Rectal smooth muscle tissue (tissue), 1 donor: ENCODE measurements at regions not wholly inside any gene's neighbourhood (a gene's known extent, or its start where the extent isn't known, plus 50 kb on each side); places are given as distances from the start of the nearest gene placed in this dataset.

Experiments used
- H3K27ac ChIP-seq: one replicate; pipeline ENCODE4 v1.7.0; 2013; ENCODE audit warnings: low read depth, low read length, inconsistent platforms
- H3K27me3 ChIP-seq: one replicate; pipeline ENCODE4 v1.7.0; 2013; ENCODE audit warnings: low read length; ENCODE audit not compliant: control insufficient read depth, insufficient read depth
- H3K36me3 ChIP-seq: one replicate; pipeline ENCODE4 v1.7.0; 2013; ENCODE audit warnings: low read length; ENCODE audit not compliant: control insufficient read depth, insufficient read depth
- H3K4me1 ChIP-seq: one replicate; pipeline ENCODE4 v1.7.0; 2013; ENCODE audit warnings: low read length; ENCODE audit not compliant: control insufficient read depth, insufficient read depth
- H3K4me3 ChIP-seq: one replicate; pipeline ENCODE4 v1.7.0; 2013; ENCODE audit warnings: low read length
- H3K9ac ChIP-seq: one replicate; pipeline ENCODE4 v1.7.0; 2013; ENCODE audit warnings: low read length

GRCh38 chr6:15077006-15077405 is 168.9 kb upstream of the JARID2 start:
- no peak overlapping the region for H3K4me3 ChIP-seq
- no peaks in the 10 kb centered on the region for H3K27me3 ChIP-seq
- no peak overlapping the region for H3K9ac ChIP-seq
- no peaks in the 10 kb centered on the region for H3K36me3 ChIP-seq
- no peak overlapping the region for H3K27ac ChIP-seq
- no peaks in the 10 kb centered on the region for H3K4me1 ChIP-seq

GRCh38 chr6:15077961-15078360 is 167.9 kb upstream of the JARID2 start:
- no peaks in the 10 kb centered on the region for H3K4me1 ChIP-seq
- H3K27me3 ChIP-seq = no peaks in the 10 kb centered on the region
- no peaks in the 10 kb centered on the region for H3K36me3 ChIP-seq
- H3K9ac ChIP-seq = no peak overlapping the region
- no peak overlapping the region for H3K4me3 ChIP-seq
- no peak overlapping the region for H3K27ac ChIP-seq

GRCh38 chr6:15079288-15079817 is 166.5 kb upstream of the JARID2 start:
- Histone ChIP-seq H3K27me3 (no peaks in the 10 kb centered on the region), H3K36me3 (no peaks in the 10 kb centered on the region), H3K4me3 (no peak overlapping the region), H3K4me1 (no peaks in the 10 kb centered on the region), H3K9ac (no peak overlapping the region), H3K27ac (no peak overlapping the region)

GRCh38 chr6:15080895-15081294 is 165.0 kb upstream of the JARID2 start:
- H3K36me3 ChIP-seq = no peaks in the 10 kb centered on the region
- H3K9ac ChIP-seq = no peak overlapping the region
- no peak overlapping the region for H3K27ac ChIP-seq
- H3K4me3 ChIP-seq = no peak overlapping the region
- H3K4me1 ChIP-seq = no peaks in the 10 kb centered on the region
- H3K27me3 ChIP-seq = no peaks in the 10 kb centered on the region

GRCh38 chr6:15081447-15081846 is 164.4 kb upstream of the JARID2 start:
- Histone ChIP-seq H3K4me1 (no peaks in the 10 kb centered on the region), H3K36me3 (no peaks in the 10 kb centered on the region), H3K9ac (no peak overlapping the region), H3K4me3 (no peak overlapping the region), H3K27me3 (no peaks in the 10 kb centered on the region), H3K27ac (no peak overlapping the region)

GRCh38 chr6:15082708-15083107 is 163.2 kb upstream of the JARID2 start:
- Histone ChIP-seq H3K4me1 (no peaks in the 10 kb centered on the region), H3K4me3 (no peak overlapping the region), H3K27ac (no peak overlapping the region), H3K27me3 (no peaks in the 10 kb centered on the region), H3K36me3 (no peaks in the 10 kb centered on the region), H3K9ac (no peak overlapping the region)

GRCh38 chr6:15086348-15087158 is 159.3 kb upstream of the JARID2 start:
- Histone ChIP-seq H3K36me3 (no peaks in the 10 kb centered on the region), H3K4me1 (no peaks in the 10 kb centered on the region), H3K27me3 (no peaks in the 10 kb centered on the region), H3K9ac (no peak overlapping the region), H3K27ac (no peak overlapping the region), H3K4me3 (no peak overlapping the region)

DNA sequence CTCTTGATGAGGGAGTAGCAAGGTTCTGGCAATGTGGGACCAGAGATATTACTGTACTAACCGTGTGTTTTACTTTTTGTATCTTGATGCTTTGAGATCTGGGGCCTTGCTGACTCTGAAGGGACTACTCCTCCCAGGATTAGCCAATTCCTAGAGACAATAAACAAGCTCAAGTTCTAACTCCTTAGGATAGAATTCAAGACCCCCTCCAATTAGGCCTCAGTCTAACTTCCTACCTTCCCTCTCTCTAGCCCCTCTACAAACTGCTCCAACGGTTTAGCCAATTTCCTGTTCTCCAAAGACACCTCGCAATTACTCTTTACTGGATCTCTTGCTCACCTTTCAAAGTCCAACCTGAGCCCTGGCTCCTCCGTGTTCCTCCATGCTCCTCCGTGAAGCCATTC is 158.7 kb upstream of the JARID2 start:
- no peaks in the 10 kb centered on the region for H3K27me3 ChIP-seq
- H3K4me3 ChIP-seq = no peak overlapping the region
- no peaks in the 10 kb centered on the region for H3K4me1 ChIP-seq
- no peak overlapping the region for H3K9ac ChIP-seq
- no peak overlapping the region for H3K27ac ChIP-seq
- H3K36me3 ChIP-seq = no peaks in the 10 kb centered on the region

GRCh38 chr6:15088904-15089568 is 156.8 kb upstream of the JARID2 start:
- no peaks in the 10 kb centered on the region for H3K4me1 ChIP-seq
- H3K27ac ChIP-seq = no peak overlapping the region
- H3K4me3 ChIP-seq = no peak overlapping the region
- no peak overlapping the region for H3K9ac ChIP-seq
- H3K36me3 ChIP-seq = no peaks in the 10 kb centered on the region
- H3K27me3 ChIP-seq = no peaks in the 10 kb centered on the region

DNA sequence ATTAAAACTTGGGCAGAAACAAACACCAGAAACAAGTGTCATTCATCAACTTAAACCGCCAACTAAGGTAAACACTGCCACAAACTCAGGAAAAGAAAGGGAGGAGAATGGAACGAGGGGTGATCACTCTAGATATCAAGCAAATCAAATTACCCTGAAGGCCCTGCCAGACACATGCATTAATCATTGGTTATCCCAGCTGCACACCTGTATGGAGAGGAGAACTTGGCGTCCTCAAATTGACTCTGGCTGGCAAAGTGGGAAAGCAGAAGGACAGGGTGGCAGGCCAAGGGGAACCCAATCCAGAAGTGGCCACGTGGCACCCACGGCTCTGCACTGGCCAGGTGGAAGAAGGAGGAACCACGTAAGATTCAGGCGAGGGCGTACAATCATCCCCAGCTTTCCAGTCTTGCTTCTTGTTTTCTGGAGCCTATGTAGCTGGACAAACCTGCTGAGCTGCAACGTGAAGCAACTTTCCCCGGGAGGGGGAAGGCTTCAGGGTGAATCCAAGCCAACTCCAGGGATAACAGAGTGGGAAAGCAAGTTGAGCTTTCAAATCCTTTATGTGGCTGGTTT is 156.2 kb upstream of the JARID2 start:
- H3K27me3 ChIP-seq = no peaks in the 10 kb centered on the region
- H3K27ac ChIP-seq = no peak overlapping the region
- no peaks in the 10 kb centered on the region for H3K4me1 ChIP-seq
- no peak overlapping the region for H3K4me3 ChIP-seq
- H3K9ac ChIP-seq = no peak overlapping the region
- no peaks in the 10 kb centered on the region for H3K36me3 ChIP-seq

DNA sequence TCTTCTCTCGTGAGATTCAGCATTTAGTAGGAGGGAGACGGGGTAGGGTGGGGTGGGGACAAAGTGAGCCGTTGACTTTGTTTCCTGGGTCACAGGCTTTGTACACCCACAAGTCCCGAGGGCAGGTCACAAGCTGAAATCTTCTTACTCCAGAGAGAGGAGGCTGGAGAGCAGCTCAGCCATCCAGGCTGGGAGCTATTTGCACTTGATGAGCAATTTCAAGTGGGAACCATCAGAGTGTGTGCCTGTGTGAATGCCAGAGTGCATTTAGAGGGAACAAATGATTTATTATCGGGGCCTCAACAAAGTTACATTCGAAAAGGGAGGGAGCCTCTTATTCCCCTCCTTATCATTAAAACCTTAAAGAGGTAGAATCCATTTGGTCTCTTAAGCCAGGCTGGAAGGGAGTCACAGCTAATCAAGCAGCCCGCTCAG is 155.7 kb upstream of the JARID2 start:
- H3K9ac ChIP-seq = no peak overlapping the region
- H3K4me3 ChIP-seq = no peak overlapping the region
- H3K36me3 ChIP-seq = no peaks in the 10 kb centered on the region
- H3K27ac ChIP-seq = no peak overlapping the region
- H3K27me3 ChIP-seq = no peaks in the 10 kb centered on the region
- no peaks in the 10 kb centered on the region for H3K4me1 ChIP-seq

- Histone ChIP-seq H3K9ac (no peak overlapping the region), H3K27me3 (no peaks in the 10 kb centered on the region), H3K4me1 (no peaks in the 10 kb centered on the region), H3K27ac (no peak overlapping the region), H3K36me3 (no peaks in the 10 kb centered on the region), H3K4me3 (no peak overlapping the region)
Measured at GRCh38 chr6:15090745-15091384, 155.0 kb upstream of the JARID2 start.
